ENCODE measurements at regions not wholly inside any gene's neighbourhood (a gene's known extent, or its start where the extent isn't known, plus 50 kb on each side); places are given as distances from the start of the nearest gene placed in this dataset.

DNA sequence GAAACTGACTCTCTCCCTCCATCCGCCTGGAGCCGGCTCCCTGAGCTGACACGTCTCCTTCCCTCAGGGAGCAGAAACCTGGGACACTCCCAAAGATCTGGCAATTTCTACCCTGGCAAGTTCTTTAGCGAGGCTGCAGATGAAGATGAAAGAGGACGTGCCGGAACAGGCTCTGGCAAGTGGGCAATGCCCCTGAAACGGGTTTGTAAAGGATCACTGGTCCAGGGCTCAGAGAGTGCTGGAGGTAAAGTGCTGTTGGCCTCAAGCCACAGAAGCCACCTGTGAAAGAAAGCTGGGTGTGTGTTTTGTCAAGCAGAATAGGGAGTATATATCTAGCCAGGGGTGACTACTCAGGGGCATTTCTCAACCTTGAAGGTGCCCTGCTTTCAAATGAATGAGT is 131.4 kb upstream of the ATP6AP2 start:
- TF ChIP-seq CTCF (IDR thresholded peaks at IDR 0.05) = no peak
- TF ChIP-seq POLR2A (IDR thresholded peaks at IDR 0.05) = no peak
